AG04449 (cell line): ENCODE measurements at regions not wholly inside any gene's neighbourhood (a gene's known extent, or its start where the extent isn't known, plus 50 kb on each side); places are given as distances from the start of the nearest gene placed in this dataset.

Experiments used
- CTCF ChIA-PET: fragments of 350-600 bp; formaldehyde crosslinking; extraction: SDS; loops from one replicate; lab custom pipeline; 2021; ENCODE audit warnings: antibody characterized with exemption; lab: Yijun Ruan, JAX
- POLR2A ChIA-PET: fragments of 400-600, 350-600 bp; formaldehyde crosslinking; extraction: SDS; loops from one replicate; lab custom pipeline; 2020; ENCODE audit warnings: antibody characterized with exemption, inconsistent platforms; lab: Yijun Ruan, JAX
- DNase-seq: peaks from one replicate; pipeline ENCODE4 v3.0.0-alpha.2; 2010; ENCODE audit warnings: low read depth, low spot score
- H3K4me3 ChIP-seq: 2 replicates; pipeline ENCODE4 v1.5.1; 2011; ENCODE audit warnings: low read depth, mild to moderate bottlenecking, control low read depth, low read length
- TF ChIP-seq, protein P1 (sequence below): IDR thresholded peaks from one replicate; pipeline ENCODE4 v1.5.1; 2011; ENCODE audit warnings: mild to moderate bottlenecking, moderate library complexity, low read length, control low read depth, inconsistent platforms; ENCODE audit not compliant: insufficient read depth; ENCODE audit errors: missing control alignments

DNA sequence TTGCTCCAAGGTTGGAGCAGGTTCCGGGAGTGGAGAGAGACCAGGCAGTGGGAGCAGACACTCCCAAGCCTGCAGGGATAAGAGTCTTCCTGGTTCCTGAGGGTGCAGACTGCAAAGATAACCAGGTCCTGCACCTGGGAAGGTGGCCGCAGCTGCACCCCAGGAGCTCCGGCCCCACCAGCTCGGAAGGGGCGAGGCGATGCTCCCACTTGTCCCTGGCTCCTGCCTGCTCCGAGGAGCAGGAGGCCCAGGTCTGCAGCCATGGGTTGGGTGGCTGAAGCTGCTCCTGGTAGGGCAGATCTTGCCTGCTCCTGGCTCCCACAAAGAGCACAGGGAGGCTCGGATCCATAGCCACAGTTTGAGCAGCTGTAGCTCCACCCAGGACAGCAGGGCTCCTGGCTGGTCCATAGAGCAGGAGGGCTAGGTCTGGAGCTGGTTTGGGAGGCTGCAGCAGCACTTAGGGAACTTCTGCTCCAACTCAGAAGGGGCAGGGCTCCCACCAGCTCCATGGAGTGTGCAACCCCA is 251.6 kb upstream of the GPC6 start:
- ChIA-PET POLR2A (no interaction called here), CTCF (no interaction called here)
- no peak overlapping the region for H3K4me3 ChIP-seq
- TF ChIP-seq, protein P1, sequence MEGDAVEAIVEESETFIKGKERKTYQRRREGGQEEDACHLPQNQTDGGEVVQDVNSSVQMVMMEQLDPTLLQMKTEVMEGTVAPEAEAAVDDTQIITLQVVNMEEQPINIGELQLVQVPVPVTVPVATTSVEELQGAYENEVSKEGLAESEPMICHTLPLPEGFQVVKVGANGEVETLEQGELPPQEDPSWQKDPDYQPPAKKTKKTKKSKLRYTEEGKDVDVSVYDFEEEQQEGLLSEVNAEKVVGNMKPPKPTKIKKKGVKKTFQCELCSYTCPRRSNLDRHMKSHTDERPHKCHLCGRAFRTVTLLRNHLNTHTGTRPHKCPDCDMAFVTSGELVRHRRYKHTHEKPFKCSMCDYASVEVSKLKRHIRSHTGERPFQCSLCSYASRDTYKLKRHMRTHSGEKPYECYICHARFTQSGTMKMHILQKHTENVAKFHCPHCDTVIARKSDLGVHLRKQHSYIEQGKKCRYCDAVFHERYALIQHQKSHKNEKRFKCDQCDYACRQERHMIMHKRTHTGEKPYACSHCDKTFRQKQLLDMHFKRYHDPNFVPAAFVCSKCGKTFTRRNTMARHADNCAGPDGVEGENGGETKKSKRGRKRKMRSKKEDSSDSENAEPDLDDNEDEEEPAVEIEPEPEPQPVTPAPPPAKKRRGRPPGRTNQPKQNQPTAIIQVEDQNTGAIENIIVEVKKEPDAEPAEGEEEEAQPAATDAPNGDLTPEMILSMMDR, result no peak
- DNase-seq, result no peak

DNA sequence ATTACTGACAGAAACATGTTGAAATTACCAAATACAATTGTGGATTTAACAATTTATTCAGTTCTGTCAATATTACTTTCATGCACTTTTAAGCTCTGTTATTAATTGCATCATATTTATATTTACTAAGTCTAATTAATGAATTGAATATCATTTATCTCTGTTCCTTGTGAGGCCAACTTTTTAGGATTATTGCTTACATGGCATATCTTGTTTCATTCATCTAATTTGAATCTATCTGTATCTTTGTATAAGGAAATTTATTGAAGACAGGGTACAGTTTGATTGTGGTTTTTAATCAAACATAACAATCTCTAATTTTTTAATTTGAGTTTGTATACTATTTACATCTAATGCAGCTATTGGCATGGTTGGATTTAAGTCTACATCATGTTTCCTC is 249.9 kb upstream of the GPC6 start:
- POLR2A ChIA-PET, result no interaction called here
- TF ChIP-seq, protein P1, result no peak
- DNase-seq, result no peak
- no peak overlapping the region for H3K4me3 ChIP-seq
- CTCF ChIA-PET, result no interaction called here

DNA sequence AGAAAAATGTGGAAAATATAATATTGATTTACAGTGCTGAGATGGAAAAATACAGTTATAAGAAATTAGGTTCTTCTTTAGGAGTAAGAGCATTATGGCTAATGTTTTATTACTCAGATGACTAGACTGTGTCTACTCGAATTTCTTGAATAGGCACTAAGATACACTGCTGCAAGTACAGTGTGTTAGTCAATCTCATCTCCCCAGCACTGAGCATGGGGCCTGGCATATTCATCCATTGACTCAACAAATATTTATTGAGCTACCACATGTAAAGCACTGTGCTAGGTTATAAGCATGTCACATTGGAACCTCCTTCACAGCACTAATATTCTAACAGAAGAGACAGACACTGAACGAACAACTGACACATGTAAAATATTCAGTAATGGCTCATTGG is 242.5 kb upstream of the GPC6 start:
- no peak overlapping the region for H3K4me3 ChIP-seq
- no peak for DNase-seq
- ChIA-PET CTCF (no interaction called here), POLR2A (no interaction called here)
- TF ChIP-seq, protein P1, result no peak

DNA sequence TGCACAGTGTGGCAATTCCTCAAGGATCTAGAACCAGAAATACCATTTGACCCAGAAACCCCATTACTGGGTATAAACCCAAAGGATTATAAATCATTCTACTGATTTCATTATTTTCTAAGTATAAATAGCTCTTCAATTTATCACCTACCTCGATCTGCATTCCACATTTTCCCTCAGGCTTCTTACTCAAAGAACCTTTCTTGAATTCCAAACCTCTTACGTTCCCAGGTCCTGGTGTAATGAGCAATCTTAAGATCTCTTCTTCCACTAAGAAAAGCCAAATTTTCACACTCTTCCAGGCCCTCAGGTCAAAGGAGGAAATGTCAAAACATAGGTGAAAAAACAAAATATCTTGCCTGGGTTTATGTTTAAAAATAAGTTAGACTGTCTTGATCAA is 237.3 kb upstream of the GPC6 start:
- POLR2A ChIA-PET, result no interaction called here
- H3K4me3 ChIP-seq, result no peak overlapping the region
- no peak for DNase-seq
- CTCF ChIA-PET, result no interaction called here
- TF ChIP-seq, protein P1, result no peak

DNA sequence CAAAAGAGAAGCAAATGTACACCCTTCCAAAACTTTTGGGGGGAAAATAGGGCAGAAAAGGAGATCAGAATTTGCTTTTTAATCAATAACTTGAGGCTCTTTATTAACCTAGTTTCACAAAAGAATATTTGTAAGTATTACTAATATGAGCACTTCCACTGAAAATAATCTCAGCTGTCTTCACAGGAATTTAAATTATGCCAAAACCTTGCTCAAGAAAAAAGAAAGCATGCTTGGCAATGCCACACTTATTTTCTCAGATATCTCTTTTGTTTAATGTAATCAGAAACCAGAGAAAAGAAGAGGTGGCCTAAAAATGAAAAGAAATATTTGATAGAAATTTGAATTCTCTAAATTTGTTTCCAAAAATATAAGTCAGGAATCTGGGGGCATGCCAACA is 234.9 kb upstream of the GPC6 start:
- CTCF ChIA-PET, result no interaction called here

DNA sequence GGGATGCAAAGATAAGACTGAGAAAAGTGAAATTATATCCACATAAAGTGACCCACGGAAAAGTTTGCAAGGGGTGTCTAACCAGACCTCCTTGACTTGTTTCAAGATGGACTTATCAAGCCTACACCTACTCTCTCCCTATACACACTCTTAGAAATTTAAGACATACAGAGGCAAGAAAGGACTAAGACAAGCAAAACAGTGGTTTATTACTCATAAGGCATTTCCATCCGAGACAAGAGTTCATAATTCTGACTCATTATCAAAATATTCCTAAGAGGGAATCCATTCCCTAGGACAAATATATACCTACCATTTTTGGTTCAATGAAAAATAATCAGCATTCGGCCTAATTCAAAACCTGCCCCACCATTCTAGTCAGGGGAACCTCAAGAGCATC is 232.6 kb upstream of the GPC6 start:
- TF ChIP-seq, protein P1, result no peak
- POLR2A ChIA-PET, result no interaction called here
- no peak for DNase-seq
- no peak overlapping the region for H3K4me3 ChIP-seq
- CTCF ChIA-PET, result no interaction called here

More for the DNA sequence above, 234.9 kb upstream of the GPC6 start:
- TF ChIP-seq, protein P1, result no peak
- no peak overlapping the region for H3K4me3 ChIP-seq
- no peak for DNase-seq
- POLR2A ChIA-PET, result no interaction called here
